Panc1 (cell line): ENCODE measurements at regions not wholly inside any gene's neighbourhood (a gene's known extent, or its start where the extent isn't known, plus 50 kb on each side); places are given as distances from the start of the nearest gene placed in this dataset.

Source experiments
- ATAC-seq: fragments of 200-7000 bp; cut with Tn5 transposase; 2 replicates; pipeline ENCODE4 v1.9.1; 2020; ENCODE audit warnings: mild to moderate bottlenecking, moderate library complexity
- BruUV-seq: library from RNA; stranded (reverse); fragments of 400-500 nt; replicated peaks from 2 replicates; lab custom pipeline; 2021; lab: Mats Ljungman, UMichigan
- CTCF ChIA-PET: fragments of 300-600 bp; sonication (Branson Sonifier 250); formaldehyde crosslinking; loops from one replicate; lab custom pipeline; 2022; ENCODE audit warnings: antibody characterized with exemption; lab: Charles Lee
- POLR2A ChIA-PET: fragments of 300-600 bp; sonication (Branson Sonifier 250); formaldehyde crosslinking; loops from one replicate; lab custom pipeline; 2022; ENCODE audit warnings: antibody characterized with exemption; lab: Charles Lee
- DNase-seq: peaks from one replicate; pipeline ENCODE4 v3.0.0-alpha.2; 2010; ENCODE audit warnings: low read depth, low spot score
- H3K27ac ChIP-seq: 2 replicates; pipeline ENCODE4 v1.5.1; 2011; ENCODE audit warnings: mild to moderate bottlenecking, low read length, inconsistent platforms
- H3K27me3 ChIP-seq: fragments of 200-500 bp; sonication (Bioruptor generic); 2 replicates; pipeline ENCODE4 v1.6.0; 2014; ENCODE audit warnings: low read length, inconsistent platforms; ENCODE audit not compliant: control insufficient read depth, insufficient read depth
- H3K36me3 ChIP-seq: fragments of 200-500 bp; sonication (Bioruptor generic); 2 replicates; pipeline ENCODE4 v1.5.1; 2014; ENCODE audit warnings: inconsistent platforms, mild to moderate bottlenecking, low read length, moderate library complexity; ENCODE audit not compliant: control insufficient read depth, insufficient read depth
- H3K4me1 ChIP-seq: 2 replicates; pipeline ENCODE4 v1.5.1; 2011; ENCODE audit warnings: inconsistent platforms, mild to moderate bottlenecking, low read length, moderate library complexity; ENCODE audit not compliant: control insufficient read depth, insufficient read depth
- H3K4me3 ChIP-seq, 2 experiments: 2 replicates each; pipeline ENCODE4 v1.5.1; 2011 to 2012; ENCODE audit warnings: low read depth in 2 of 2, low read length in 2 of 2, mild to moderate bottlenecking in 2 of 2, inconsistent platforms in 1 of 2, moderate library complexity in 1 of 2
- H3K9me3 ChIP-seq: fragments of 200-500 bp; sonication (Bioruptor generic); 2 replicates; pipeline ENCODE4 v1.5.1; 2014; ENCODE audit warnings: low read depth, mild to moderate bottlenecking, inconsistent platforms, low read length, moderate library complexity; ENCODE audit not compliant: control insufficient read depth, insufficient read depth
- CTCF ChIP-seq: fragments of 450-650 bp; IDR thresholded peaks from 2 replicates; pipeline ENCODE4 v1.5.1; 2017; ENCODE audit warnings: mild to moderate bottlenecking
- POLR2AphosphoS5 ChIP-seq: IDR thresholded peaks from 2 replicates; pipeline ENCODE4 v1.6.1; 2012; ENCODE audit warnings: mild to moderate bottlenecking, low read depth, low read length, moderate library complexity
- REST ChIP-seq, 2 experiments: IDR thresholded peaks; 2 replicates each; pipeline ENCODE4 v1.6.1; 2011 to 2012; ENCODE audit warnings: low read depth in 2 of 2, control low read depth in 1 of 2, low read length in 1 of 2, mild to moderate bottlenecking in 1 of 2, moderate library complexity in 1 of 2; ENCODE audit not compliant: insufficient read depth in 1 of 2
- SIN3A ChIP-seq: IDR thresholded peaks from 2 replicates; pipeline ENCODE4 v1.6.1; 2012; ENCODE audit warnings: low read depth, mild to moderate bottlenecking, low read length, moderate library complexity, borderline replicate concordance; ENCODE audit not compliant: insufficient read depth
- TCF7L2 ChIP-seq: IDR thresholded peaks from 2 replicates; pipeline ENCODE4 v1.6.1; 2011; ENCODE audit warnings: mild to moderate bottlenecking, low read depth, low read length, inconsistent platforms
- in situ Hi-C: cut with HindIII; loops from 2 replicates; pipeline ENCODE4 v1.10.0; 2016; ENCODE audit warnings: low sequenced_read_pairs, low pct_unique_long_range_greater_than_20kb
- intact Hi-C: fragments of 100-400 bp; cut with micrococcal nuclease; formaldehyde crosslinking; loops from one replicate; pipeline ENCODE4 v1.10.0; 2022; ENCODE audit not compliant: unreplicated experiment

GRCh38 chr7:35498416-35498815 is 196.5 kb downstream of the HERPUD2 start:
- POLR2A ChIA-PET, result no interaction called here
- no peak for ATAC-seq
- intact Hi-C loops, result no loop called here
- Histone ChIP-seq H3K27me3 (peaks cover 9% of the 10 kb centered on the region; the same call in 1 of the 2 replicates), H3K4me3 (no peak overlapping the region), H3K36me3 (no peaks in the 10 kb centered on the region), H3K4me1 (no peaks in the 10 kb centered on the region), H3K9me3 (no peaks in the 10 kb centered on the region), H3K27ac (no peak overlapping the region)
- in situ Hi-C loops, result no loop called here
- no peak for TF ChIP-seq TCF7L2
- TF ChIP-seq CTCF, result no peak
- no peak for TF ChIP-seq POLR2AphosphoS5
- no peak for TF ChIP-seq SIN3A
- no peak for TF ChIP-seq REST (IDR thresholded peaks at IDR 0.05; ENCODE audit: insufficient read depth in 1 of 2, low read depth in 2 of 2, low read length in 1 of 2)
- CTCF ChIA-PET, result no interaction called here
- BruUV-seq, result no TSS peak
- DNase-seq, result no peak

GRCh38 chr7:35495844-35496243 is 199.1 kb downstream of the HERPUD2 start:
- Histone ChIP-seq H3K27me3 (peaks cover 18% of the 10 kb centered on the region), H3K4me3 (no peak overlapping the region), H3K9me3 (no peaks in the 10 kb centered on the region), H3K4me1 (no peaks in the 10 kb centered on the region), H3K36me3 (no peaks in the 10 kb centered on the region), H3K27ac (no peak overlapping the region)
- intact Hi-C loops (no loop called here), in situ Hi-C loops (no loop called here)
- no peak for DNase-seq
- ATAC-seq, result no peak
- BruUV-seq, result no TSS peak
- CTCF ChIA-PET, result no interaction called here
- TF ChIP-seq CTCF (no peak), REST (IDR thresholded peaks at IDR 0.05; ENCODE audit: insufficient read depth in 1 of 2, low read depth in 2 of 2, low read length in 1 of 2) (no peak), POLR2AphosphoS5 (no peak), TCF7L2 (no peak), SIN3A (no peak)
- POLR2A ChIA-PET, result no interaction called here
